ENCODE measurements at regions not wholly inside any gene's neighbourhood (a gene's known extent, or its start where the extent isn't known, plus 50 kb on each side); places are given as distances from the start of the nearest gene placed in this dataset.

- TF ChIP-seq EP300 (IDR thresholded peaks at IDR 0.05) (no peak), CTCF (IDR thresholded peaks at IDR 0.05) (no peak), POLR2AphosphoS5 (IDR thresholded peaks at IDR 0.05) (no peak), POLR2A (IDR thresholded peaks at IDR 0.05) (no peak)
Observed at GRCh38 chr20:8986631-8987030, 82.3 kb upstream of the PLCB4 start.
